Amygdala (tissue), 56 donors: ENCODE measurements at regions not wholly inside any gene's neighbourhood (a gene's known extent, or its start where the extent isn't known, plus 50 kb on each side); places are given as distances from the start of the nearest gene placed in this dataset.

ENCODE experiments used
- DNase-seq, 56 donors: peaks; one replicate each; lab custom pipeline; 2025; lab: John Stamatoyannopoulos, UW

DNA sequence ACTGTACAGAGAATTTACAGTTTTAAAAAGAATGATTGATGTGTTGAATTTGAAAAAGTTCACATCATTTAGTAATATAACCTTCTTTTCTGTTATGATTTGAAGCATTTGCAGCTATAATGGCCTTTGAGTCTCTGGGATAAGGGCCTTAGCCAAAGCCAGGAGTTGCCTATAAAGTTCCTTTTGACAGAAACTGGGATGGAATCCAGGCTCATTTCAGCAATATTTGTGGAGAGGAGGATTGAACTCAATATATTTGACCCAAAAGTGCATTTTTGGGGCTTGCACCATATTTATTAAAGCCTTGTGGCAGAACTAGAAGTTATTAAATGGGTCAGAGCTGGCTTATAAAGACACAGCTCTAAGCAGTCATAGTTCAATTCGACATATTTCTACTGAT is 348.7 kb upstream of the EPHA3 start:
- no peak for DNase-seq

- no peak for DNase-seq
These were observed 339.7 kb upstream of the EPHA3 start for GRCh38 chr3:88767746-88768145.

DNA sequence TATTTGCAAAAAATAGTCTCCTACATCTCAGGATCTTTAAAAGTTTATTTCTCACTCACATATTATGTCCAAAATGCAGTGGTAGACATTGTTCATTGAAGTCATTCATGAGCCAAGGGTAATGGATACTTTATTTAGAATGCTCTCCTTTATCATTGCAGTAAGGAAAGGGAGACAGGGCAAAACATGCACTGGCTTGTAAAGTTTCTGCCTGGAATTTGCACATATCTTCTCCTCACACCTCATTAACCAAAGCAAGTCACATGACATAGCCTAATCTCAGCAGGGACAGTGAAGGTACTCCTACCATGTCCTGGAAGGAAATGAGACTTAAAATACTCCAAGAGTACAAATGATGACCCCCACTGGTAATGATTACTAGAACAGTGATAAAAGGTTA is 333.7 kb upstream of the EPHA3 start:
- no peak for DNase-seq

- no peak for DNase-seq
These were observed 332.3 kb upstream of the EPHA3 start for GRCh38 chr3:88775026-88775690.

GRCh38 chr3:88779482-88779881 is 327.9 kb upstream of the EPHA3 start:
- DNase-seq: no peak

DNA sequence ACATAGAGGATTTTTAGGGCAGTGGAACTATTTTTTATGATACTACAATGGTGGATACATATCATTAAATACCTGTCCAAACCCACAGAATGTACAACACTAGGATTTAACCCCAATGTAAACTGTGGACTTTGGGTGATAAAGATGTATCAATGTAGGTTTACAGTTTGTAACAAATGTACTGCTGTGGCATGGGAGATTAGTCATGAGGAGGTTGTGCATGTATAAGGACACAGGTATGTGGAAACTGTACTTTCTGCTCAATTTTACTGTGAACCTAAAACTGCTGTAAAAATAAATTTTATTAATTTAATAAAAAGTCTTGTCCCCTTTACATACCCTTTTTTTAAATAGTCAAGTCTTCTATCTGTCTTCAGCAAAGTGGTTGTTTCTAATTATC is 322.5 kb upstream of the EPHA3 start:
- DNase-seq: no peak

DNA sequence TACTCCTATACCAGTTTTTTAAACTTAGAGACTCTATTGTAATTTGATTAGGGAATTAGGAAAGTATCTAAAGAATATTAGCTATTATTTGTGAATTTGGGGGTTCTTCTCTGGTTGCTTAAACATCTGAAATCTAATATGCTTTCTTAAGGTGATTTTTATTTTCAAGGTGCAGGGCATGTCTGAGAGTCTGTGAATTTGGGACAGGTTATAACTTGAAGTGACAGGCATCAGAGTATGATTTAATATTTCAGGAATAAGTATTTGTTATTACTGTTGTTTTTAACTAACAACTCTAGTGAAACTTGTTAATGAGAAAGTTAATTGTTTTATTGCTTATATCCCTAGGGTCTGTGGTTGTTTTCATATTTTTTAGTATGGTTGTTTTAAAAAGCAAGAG is 321.6 kb upstream of the EPHA3 start:
- DNase-seq: no peak

- DNase-seq: no peak
These were observed 311.9 kb upstream of the EPHA3 start for GRCh38 chr3:88795503-88795902.

GRCh38 chr3:88807491-88808105 is 299.8 kb upstream of the EPHA3 start:
- DNase-seq: no peak

- DNase-seq: no peak
These were observed 297.4 kb upstream of the EPHA3 start for GRCh38 chr3:88809993-88810392.

GRCh38 chr3:88810455-88810854 is 297.0 kb upstream of the EPHA3 start:
- DNase-seq: no peak

GRCh38 chr3:88811096-88811495 is 296.3 kb upstream of the EPHA3 start:
- no peak for DNase-seq

GRCh38 chr3:88812576-88812975 is 294.8 kb upstream of the EPHA3 start:
- no peak for DNase-seq

DNA sequence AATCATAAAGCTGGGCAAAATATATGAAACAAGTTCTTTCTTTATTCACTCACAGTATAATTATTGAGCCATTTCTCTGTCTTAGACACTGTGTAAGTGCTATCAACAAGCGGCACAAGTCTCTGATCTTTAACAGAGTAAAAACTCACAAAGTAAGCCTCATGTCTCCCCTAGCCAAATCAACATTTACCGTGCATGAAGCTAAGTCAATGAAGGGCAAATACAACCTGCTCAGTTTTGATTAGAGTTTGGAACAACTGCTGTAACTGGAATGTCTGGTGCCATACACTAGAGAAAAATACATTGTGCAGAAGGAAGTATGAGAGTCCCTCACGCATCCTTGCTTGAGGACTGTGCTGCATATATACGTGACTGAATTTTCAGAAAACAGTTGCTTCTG is 291.0 kb upstream of the EPHA3 start:
- no peak for DNase-seq

GRCh38 chr3:88824666-88825564 is 282.5 kb upstream of the EPHA3 start:
- no peak for DNase-seq

- DNase-seq: no peak
These were observed 279.0 kb upstream of the EPHA3 start for GRCh38 chr3:88828466-88828865.

GRCh38 chr3:88852606-88853005 is 254.8 kb upstream of the EPHA3 start:
- no peak for DNase-seq

GRCh38 chr3:88863196-88863595 is 244.2 kb upstream of the EPHA3 start:
- no peak for DNase-seq

- no peak for DNase-seq
These were observed 230.7 kb upstream of the EPHA3 start for GRCh38 chr3:88876724-88877123.

- no peak for DNase-seq
These were observed 227.5 kb upstream of the EPHA3 start for GRCh38 chr3:88879905-88880304.

DNA sequence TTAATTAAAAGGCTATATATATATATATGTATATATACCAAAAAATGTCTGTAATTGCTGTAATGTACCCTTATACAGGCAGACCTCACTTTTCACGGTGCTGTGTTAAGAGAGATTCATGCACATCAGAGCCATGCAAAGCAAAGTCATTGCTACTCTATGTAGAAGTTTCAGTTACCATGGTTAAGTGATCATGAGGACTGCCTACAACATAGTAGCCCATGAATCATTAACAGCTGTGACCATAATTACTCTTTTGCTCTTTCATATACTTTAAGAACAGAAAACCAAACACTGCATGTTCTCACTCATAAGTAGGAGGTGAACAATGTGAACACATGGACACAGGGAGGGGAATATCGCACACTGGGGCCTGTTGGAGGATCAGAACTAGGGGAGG is 225.3 kb upstream of the EPHA3 start:
- DNase-seq: no peak

GRCh38 chr3:88886624-88887023 is 220.8 kb upstream of the EPHA3 start:
- peak in 2 of 56 donors; percentile 0 for DNase-seq
